IPS-18c (cell line): ENCODE measurements at regions not wholly inside any gene's neighbourhood (a gene's known extent, or its start where the extent isn't known, plus 50 kb on each side); places are given as distances from the start of the nearest gene placed in this dataset.
"Not testable (repeated sequence)": the region's sequence is repeated elsewhere in the genome, so short reads cannot be mapped to it uniquely, and the experiment has no call there.

Source experiments
- H3K4me3 ChIP-seq: 2 replicates; pipeline ENCODE4 v1.7.0; 2013; ENCODE audit warnings: low read depth, mild to moderate bottlenecking, low read length, moderate library complexity; ENCODE audit not compliant: insufficient read depth
- H3K9me3 ChIP-seq: one replicate; pipeline ENCODE4 v1.6.1; 2013; ENCODE audit warnings: mild to moderate bottlenecking, low read length, moderate library complexity; ENCODE audit not compliant: control insufficient read depth, insufficient read depth

DNA sequence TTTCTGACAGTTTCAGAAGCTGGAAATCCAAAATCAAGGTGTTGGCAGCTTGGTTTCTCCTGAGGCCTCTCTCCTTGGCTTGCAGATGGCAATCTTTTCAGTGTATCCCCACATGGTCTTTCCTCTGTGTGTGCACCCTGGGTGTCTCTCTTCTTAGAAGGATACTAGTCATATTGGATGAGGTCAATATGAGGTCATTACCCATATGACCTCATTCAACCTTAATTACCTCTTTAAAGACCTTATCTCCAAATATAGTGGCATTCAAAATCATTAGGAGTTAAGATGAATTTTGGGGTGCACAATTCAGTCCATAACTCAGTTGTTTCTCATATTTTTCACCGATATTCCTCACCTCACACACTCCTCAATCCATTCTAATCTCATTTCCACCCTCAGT, 92.4 kb upstream of the TGM3 start:
- Histone ChIP-seq H3K4me3 (no peak overlapping the region), H3K9me3 (no peaks in the 10 kb centered on the region)

DNA sequence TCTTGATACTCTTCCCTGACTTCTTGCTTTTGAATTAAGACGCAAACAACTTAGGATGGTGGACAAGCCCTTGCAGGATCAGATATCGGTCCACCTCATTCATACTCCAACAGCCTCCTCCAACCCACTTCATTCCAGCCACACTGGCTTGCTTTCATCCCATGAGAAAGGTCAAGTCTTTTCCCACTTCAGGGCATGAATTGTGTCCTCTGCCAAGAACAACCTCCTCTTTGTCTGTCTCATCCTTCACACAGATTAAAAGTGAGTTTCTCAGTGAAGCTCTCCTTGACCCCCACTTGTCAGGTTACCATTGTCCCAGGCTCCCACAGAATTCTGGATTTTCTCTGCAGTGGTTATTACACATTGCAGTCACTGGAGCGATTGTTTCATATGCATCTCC, 91.8 kb upstream of the TGM3 start:
- Histone ChIP-seq H3K4me3 (no peak overlapping the region), H3K9me3 (no peaks in the 10 kb centered on the region)

DNA sequence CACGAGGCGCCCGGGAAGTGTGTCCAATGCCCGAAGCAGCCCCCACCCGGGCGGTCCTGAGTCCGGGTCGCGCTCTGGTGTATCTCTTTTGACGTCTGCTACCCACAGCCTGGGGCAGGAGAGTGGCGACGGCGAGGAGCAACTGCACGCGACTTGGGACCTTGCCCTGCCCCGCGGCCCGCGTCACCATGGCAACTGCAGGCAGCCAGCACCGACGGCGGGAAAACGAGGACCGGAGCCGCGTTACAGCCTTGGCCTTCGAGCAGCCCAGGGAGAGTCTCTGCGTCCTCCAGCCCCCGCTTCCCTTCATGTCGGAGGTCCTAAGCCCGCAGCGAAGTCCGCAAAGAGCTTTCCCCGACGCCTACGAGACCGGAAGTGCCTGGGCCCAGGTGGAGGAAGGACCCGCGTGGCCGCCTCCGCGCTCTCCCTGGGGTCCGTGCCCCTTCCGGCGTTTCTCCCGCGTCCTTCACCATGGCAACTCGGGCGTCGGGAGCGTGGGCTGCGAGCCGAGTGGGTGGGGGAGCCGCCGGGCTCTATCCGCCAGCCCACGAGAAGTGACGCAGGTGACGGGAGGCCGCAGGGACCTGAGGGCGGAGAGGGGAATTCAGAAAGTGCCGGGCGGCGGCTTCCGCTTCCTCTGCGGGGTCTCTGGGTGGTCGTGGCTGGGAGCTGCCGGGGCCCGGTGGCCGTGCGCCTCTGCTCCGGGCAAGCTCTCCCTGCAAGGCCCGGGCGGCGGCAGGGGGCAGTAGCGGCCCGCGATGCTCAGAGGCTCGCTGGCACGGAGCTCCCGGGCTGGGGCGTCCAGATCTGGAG, 88.6 kb upstream of the TGM3 start:
- Histone ChIP-seq H3K9me3 (no peaks in the 10 kb centered on the region), H3K4me3 (peak overlapping the region; percentile 87)

DNA sequence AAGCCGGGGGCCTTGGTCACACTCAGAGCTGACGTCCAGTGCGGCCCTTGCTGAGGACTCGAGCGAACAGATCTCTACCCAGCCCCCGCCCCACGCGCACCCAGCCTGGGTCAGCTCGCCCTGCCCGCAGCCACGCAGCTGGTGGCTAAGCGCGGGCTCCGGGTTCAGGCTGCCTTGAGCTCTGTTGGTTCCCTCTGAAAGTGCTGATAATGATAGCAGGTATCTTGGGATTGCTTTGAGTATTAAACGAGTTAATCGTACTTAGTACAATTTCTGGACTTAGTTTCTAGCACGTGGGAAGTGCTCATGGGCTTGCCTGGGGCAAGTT, 88.1 kb upstream of the TGM3 start:
- Histone ChIP-seq H3K9me3 (no peaks in the 10 kb centered on the region), H3K4me3 (peak overlapping the region; percentile 87)

DNA sequence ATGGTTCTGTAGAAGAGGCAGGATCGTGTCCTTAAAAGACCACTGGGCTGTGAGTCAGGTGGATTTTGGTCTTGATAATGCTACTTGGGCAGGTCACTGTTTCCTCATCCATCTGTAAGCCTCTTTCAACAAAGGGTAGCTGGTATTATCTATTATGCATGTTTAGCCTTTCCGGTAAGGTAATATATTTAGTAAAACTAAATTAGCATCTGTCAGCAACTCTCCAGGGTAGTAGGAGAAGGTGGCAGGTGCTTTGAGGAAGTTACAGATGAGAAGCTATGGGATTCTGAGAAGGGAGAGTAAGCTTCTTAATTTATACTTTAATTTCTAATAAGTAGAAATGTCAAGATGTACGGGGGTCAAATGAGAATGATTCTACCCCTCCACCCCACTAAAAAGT, 86.9 kb upstream of the TGM3 start:
- Histone ChIP-seq H3K9me3 (no peaks in the 10 kb centered on the region), H3K4me3 (no peak overlapping the region)

DNA sequence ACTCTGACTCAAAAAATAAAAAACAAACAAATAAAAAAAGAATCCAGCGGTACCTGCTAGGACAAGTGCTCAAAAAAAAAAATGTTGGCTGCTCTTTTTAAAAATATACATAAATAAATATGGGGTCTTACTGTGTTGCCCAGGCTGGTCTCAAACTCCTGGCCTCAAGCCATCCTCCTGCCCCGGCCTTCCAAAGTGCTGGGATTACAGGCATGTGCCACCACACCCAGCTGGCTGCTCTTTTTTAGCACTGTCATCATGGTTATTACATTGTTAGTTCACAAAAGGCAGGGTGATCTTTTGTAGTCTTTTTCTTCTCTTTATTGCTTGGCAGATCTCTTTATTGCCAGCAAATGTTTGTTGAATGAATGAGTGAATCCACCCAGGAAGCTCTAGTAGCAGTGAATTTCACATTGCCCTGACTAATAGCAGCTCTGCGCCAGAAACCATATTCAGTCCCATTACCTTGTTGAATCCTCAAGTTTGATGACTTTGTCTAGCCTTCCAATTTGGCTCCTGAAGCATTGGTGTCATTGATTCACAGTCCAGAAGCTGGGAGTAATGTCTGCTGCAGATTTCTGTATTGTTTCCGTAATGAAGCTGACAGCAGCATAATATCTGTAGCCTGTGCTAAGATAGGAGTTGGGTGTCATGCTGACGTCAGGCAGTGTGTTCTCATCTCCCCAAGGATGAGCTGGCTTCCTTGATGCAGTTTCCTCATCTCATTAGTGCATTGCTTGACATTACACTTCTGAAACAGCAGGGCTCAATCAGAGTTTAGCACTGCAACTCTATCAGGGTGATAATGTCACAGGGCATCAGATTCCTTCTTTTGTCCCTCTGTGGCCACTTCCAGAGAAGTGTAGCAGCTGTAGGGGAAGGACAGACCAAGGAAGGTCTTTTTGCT, 84.9 kb upstream of the TGM3 start:
- no peaks in the 10 kb centered on the region for H3K9me3 ChIP-seq
- H3K4me3 ChIP-seq: no peak overlapping the region

DNA sequence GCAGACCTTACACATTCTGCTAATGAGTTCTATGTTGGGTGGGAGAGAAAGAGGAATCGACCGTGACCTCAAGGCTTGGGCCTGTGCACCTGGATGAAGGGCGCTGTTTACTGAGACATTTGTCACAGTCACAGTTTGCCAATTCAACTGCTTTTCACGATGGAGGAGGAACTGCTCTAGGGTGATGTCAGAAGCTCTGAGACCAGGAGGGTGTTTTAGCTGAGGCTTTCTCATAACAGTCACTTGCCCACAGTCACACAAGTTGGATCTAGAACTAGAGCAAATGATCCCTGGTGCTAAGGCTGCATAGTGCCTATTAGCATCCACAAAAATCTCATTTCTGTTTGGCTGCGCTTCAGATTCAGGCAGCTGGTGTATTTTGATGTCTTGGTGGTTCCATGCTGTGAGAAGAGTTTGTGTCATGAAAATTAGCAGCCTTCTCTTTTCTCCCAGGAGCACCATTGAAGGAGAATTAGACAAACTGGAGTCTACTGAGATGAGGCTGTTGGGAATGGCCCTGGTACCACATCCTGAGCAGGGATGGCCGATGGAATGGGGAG, 83.3 kb upstream of the TGM3 start:
- H3K9me3 ChIP-seq: no peaks in the 10 kb centered on the region
- no peak overlapping the region for H3K4me3 ChIP-seq

DNA sequence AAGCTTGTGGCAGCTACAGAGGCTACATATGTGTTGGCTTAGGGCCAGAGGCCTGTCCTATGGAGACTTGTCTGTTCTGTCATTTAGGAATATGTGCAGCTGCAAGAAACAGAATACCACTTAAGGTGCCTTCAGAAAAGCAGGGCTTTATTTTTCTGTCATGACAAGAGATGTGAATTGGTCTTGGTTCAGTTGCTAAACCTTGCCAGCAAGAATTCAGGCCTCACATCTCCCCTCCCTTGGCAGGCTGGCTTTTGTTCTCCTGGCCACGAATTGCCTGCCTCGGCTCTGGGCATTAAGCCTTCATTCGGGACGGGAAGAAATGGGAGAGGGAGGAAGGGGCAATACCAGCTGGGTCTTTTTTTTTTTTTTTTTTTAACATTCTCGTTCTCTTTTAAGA, 82.4 kb upstream of the TGM3 start:
- H3K4me3 ChIP-seq: no peak overlapping the region
- no peaks in the 10 kb centered on the region for H3K9me3 ChIP-seq

DNA sequence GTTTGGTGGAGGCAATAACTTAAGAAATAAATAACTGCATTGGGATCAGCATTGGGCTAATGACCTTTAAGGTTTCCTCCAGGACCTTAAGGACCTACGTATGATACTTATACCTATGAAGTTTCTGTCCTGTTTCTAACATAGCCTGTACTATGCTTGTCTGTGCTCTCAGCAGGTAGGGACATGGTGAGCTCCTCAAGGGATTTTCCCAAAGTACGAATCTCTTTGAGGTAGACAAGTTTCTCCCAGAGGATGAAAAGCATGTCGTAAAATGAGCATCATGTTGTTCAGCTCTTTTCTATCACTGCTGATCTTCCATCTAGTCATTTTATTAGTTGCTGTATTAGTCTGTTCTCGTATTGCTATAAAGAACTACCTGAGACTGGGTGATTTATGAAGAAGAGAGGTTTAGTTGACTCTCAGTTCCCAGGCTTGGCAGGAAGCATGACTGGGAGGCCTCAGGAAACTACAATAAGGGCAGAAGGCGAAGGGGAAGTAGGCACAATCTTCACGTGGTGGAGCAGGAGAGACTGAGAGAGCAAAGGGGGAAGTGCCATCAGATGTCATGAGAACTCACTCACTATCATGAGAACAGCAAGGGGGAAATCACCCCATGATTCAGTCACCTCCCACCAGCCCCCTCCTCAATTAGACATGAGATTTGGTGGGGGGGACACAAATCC, 77.8 kb upstream of the TGM3 start:
- no peak overlapping the region for H3K4me3 ChIP-seq
- H3K9me3 ChIP-seq: no peaks in the 10 kb centered on the region

DNA sequence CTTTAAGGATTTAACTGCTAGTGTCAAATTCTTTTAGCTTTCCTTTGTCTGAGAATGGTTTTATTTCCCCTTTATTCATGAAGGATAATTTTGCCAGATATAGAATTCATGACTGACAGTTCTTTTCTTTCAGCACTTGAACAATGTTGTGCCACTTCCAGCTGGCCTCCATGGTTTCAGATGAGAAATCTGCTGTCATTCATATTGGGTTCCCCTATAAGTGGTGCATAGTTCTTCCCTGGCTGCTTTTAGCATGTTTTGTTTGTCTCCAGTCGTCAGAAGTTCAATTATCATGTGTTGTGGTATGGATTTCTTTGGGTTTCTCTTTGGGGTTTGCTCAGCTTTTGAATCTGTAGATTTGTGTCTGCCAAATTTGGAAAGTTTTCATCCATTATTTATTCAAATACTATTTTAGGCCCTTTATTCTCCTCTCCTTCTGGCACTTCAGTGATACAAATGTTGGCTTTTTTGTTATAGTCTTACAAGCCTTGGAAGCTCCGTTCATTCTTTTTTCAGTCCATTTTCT, 76.3 kb upstream of the TGM3 start:
- no peaks in the 10 kb centered on the region for H3K9me3 ChIP-seq
- H3K4me3 ChIP-seq: no peak overlapping the region

DNA sequence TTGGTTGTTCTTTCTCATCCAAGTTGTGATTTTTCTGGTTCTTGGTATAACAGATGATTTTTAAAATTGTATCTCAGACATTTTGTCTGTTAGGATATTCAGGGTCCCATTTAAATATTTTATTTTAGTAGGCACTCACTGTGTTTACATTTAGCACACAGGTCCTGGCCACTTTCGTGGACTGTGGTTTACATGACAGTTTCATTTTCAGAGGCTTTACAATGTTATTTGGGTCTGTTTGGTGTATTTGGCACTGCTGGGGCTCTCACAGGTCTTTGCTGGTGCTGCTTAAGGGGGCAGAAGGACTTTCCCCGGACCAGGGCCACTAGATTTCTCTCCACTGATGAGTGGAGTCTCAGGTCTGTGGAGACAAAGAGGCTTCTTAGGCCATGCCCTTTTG, 75.5 kb upstream of the TGM3 start:
- H3K9me3 ChIP-seq: no peaks in the 10 kb centered on the region
- no peak overlapping the region for H3K4me3 ChIP-seq

DNA sequence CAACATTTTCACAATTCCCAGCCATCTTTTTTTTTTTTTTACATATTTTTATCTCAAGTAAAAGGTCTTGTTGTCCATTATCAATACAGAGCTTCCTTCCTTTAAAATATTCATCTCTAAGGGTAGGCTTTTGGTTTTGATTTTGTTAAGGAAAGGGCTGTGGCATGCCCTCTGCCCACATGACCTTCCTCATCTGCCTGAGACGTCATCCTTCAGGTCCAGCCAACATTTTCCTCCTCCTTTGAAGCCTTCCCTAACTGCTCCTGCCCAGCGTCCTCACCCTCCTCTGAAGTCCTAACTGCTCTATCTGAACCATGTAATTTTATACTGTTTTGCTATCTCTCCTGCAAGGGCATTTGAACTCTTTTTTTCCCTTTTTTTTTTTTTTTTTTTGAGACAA, 73.9 kb upstream of the TGM3 start:
- no peaks in the 10 kb centered on the region for H3K9me3 ChIP-seq
- no peak overlapping the region for H3K4me3 ChIP-seq

DNA sequence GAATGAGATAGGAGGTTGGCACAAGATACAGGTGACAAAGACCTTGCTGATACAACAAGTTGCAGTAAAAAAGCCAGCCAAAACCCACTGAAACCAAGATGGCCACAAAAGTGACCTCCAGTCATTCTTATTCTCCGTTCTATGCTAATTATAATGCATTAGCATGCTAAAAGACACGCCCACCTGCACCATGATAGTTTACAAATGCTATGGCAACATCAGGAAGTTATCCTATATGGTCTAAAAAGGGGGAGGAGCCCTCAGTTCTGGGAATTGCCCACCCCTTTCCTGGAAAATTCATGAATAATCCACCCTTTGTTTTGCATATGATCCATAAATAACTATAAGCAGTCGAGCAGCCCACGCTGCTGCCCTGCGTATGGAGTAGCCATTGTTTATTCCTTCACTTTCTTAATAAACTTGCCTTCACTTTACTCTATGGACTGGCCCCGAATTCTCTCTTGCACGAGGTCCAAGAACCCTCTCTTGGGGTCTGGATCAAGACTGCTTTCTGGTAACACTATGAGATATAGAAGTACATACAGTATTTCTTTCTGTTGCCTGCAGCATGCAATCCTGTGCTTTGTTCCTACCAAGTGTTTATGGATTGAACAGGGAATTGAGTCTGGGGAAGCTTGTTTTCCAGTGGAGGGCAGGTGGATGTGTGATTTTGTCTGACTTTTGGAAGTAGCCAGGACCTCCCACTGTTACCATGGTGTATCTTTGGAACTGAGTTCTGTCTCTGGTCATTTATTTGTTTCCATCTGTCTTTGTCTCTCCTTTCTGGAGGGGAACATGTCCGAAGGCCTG, 72.0 kb upstream of the TGM3 start:
- no peak overlapping the region for H3K4me3 ChIP-seq
- H3K9me3 ChIP-seq: no peaks in the 10 kb centered on the region

DNA sequence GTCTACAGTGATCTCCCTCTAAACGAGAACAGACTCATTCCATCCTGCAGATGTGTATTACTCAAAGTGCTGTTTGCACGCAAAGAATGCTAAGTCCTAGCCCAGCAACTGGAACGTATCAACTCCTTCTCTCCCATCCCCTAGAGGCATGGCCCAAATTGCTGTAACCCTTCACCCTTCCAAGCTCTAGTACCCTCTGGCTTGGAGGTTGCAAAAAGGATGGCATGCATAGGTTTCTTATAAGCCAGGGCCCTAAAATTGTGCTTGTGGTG, 71.5 kb upstream of the TGM3 start:
- no peaks in the 10 kb centered on the region for H3K9me3 ChIP-seq
- H3K4me3 ChIP-seq: no peak overlapping the region

DNA sequence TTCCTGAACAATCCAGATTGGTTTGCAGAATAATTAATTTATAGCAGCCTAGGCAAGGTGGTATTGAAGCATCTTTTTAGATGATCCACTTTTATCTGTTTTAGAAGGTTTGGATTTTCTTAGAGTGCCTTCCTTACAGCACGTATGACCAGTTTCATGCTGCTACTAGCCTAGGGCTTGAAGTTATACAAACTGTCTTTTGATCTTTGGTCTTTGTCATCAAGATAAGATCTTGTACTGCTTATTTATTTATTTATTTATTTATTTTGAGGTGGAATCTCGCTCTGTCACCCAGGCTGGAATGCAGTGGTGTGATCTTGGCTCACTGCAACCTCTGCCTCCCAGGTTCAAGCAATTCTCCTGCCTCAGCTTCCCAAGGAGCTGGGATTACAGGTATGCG, 68.5 kb upstream of the TGM3 start:
- H3K4me3 ChIP-seq, H3K9me3 ChIP-seq: not testable (repeated sequence)

DNA sequence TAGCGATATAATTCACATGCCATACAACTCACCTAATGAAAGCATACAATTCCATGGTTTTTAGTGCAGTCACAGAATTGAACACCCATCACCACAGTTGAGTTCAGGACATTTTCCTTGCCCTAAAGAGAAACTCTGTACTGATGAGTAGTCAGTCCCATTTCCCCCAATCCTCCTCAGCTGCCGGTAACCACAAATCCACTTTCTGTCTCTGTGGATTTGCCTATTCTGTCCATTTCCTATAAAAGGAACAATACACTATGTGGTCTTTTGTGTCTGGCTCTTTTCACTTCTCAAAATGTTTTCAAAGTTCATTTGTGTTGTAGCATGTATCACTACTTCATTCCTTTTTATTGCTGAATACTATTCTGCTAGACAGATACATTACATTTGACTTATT, 67.9 kb upstream of the TGM3 start:
- H3K4me3 ChIP-seq: no peak overlapping the region

DNA sequence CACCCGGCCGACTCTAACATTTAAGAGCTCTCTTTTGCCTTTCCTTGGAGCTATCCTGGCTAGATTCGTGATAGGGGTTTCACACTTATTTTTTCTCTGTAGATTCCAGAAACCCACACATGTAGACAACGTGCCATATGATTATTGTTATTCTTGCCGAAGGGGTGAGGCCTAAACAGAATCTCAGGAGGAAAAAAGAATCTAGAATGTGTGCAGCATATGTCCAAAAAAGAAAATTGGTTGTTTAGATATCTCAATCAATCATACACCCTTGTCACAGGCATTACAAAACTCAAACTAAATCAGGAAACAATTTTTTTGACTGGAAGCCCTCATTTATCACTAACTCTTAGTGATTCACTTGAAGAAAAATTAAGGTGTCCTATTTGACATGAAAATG, 66.9 kb upstream of the TGM3 start:
- no peak overlapping the region for H3K4me3 ChIP-seq
- H3K9me3 ChIP-seq: no peaks in the 10 kb centered on the region

More for the DNA sequence above, 67.9 kb upstream of the TGM3 start:
- H3K9me3 ChIP-seq: no peaks in the 10 kb centered on the region
